HG02852 (cell line): ENCODE measurements at regions not wholly inside any gene's neighbourhood (a gene's known extent, or its start where the extent isn't known, plus 50 kb on each side); places are given as distances from the start of the nearest gene placed in this dataset.
"Not testable (repeated sequence)": the region's sequence is repeated elsewhere in the genome, so short reads cannot be mapped to it uniquely, and the experiment has no call there.

Source experiments
- ATAC-seq: cut with Tn5 transposase; IDR thresholded peaks from one replicate; pipeline ENCODE4 v1.9.1; 2021; ENCODE audit warnings: mild to moderate bottlenecking, moderate library complexity; ENCODE audit not compliant: unreplicated experiment

DNA sequence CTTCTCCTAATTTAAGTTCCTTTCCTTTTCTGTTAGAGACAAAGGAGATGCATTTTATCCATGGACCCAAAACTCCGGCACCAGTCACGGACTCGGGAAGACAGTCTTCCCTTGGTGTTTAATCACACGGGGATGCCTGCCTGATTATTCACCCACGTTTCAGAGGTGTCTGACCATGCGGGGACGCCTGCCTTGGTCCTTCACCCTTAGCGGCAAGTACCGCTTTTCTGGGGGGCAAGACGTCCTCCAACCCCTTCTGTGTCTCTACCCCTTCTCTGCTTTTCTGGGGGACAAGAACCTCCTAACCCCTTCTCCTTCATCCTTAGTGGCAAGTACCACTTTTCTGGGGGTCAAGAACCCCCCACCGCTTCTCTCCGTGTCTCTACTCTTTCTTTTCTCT lies 816.9 kb upstream of the VRK2 start:
- ATAC-seq: not testable (repeated sequence)

DNA sequence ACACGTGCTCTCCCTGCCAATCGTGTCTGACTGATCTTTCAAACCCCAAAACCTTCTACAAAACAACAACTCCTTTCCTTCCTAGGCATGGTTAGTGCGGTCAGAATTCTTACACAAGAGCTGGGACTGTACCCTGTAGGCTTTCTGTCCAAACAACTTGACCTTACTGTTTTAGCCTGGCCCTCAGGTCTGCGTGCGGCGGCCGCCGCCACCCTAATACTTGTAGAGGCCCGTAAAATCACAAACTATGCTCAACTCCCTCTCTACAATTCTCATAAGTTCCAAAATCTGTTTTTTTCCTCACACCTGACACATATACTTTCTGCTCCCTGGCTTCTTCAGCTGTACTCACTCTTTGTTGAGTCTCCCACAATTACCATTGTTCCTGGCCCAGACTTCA lies 814.3 kb upstream of the VRK2 start:
- ATAC-seq: not testable (repeated sequence)

DNA sequence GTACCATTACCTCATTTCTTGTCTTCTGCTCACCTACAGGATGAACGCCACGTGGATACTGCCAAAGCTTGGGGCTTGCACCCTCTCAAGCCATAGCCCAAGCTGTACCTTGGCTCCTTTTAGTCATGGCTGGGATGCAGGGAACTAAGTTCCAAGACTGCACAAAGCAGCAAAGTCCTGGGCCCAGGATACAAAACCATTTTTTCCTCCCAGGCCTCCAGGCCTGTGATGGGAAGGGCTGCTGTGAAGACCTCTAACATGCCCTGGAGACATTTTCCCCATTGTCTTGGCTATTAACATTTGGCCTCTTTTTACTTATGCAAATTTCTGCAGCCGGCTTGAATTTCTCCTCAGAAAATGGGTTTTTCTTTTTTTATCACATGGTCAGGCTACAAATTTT lies 795.1 kb upstream of the VRK2 start:
- not testable (repeated sequence) for ATAC-seq

DNA sequence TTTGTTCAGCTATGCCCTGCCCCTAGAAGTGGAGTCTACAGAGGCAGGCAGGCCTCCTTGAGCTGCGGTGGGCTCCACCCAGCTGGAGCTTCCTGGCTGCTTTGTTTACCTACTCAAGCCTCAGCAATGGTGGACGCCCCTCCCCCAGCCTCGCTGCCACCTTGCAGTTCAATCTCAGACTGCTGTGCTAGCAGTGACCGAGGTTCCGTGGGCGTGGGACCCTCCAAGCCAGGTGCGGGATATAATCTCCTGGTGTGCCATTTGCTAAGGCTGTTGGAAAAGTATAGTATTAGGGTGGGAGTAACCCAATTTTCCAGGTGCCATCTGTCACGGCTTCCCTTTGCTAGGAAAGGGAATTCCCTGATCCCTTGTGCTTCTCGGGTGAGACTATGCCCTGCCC lies 770.2 kb upstream of the VRK2 start:
- ATAC-seq: not testable (repeated sequence)

DNA sequence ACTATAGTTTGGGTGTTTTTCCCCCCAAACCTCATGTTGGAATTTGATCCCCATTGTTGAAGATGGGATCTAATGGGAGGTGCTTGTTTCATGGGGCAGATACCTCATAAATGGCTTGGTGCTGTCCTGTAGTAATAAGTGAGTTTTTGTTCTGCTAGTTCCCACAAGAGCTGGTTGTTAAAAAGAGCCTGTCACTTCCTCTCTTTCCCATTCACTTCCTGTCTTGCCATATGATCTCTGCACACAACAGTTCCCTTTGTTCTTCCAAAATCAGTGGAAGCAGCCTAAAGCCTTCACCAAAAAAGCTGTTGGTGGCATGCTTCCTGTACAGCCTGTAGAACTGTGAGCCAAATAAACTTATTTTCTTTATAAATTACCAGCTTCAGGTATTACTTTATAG lies 768.2 kb upstream of the VRK2 start:
- no peak for ATAC-seq

DNA sequence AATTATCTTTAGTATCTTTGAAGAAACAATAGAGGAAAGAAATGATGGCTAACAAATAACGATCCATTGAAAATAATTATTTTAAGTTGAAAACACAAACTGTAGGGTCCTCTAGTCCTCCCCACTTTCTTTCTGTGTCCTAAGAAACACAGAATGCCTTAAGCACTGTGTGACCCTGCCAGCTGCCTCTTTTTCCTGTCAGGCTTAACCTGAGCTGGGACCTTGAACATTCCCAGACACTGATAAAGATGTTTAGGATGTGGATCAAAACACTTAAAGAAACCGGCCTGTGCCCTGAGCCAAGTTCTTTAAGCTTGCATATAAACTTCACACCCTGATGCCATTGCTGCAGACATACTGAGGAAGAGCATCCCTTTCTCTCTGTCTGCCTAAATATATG lies 755.4 kb upstream of the VRK2 start:
- ATAC-seq: no peak

DNA sequence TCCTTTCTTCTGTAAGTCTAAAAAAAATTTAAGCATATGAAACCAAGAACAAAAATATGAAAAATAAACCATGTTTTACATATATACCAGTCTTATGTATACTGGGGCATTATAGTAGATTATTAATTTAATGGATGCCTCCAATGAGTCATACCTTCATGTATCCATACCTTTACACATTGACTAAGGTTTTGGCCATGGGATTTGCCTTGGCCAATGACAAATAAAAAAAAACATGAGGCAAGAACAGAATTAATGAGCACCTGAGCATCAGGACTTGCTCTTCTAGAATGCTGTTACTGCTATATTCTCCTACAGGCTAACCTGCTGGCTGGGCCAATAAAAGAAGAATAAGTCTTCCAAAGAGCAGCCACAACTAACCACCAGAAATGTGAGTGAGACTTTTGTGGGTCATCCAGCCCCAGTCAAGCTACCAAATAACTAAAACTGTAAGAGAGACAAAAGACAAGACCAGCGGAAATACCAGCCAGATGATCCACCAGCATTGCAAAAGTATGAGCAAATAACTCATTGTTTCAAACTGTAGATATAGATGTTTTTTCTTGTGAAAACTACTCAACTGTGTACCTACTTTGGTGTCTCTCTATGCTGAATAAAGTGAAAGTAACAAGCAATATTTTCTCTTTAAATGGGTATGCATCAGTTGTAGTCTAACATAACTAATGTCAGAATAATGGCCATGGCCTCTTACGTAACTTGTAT lies 749.6 kb upstream of the VRK2 start:
- no peak for ATAC-seq

DNA sequence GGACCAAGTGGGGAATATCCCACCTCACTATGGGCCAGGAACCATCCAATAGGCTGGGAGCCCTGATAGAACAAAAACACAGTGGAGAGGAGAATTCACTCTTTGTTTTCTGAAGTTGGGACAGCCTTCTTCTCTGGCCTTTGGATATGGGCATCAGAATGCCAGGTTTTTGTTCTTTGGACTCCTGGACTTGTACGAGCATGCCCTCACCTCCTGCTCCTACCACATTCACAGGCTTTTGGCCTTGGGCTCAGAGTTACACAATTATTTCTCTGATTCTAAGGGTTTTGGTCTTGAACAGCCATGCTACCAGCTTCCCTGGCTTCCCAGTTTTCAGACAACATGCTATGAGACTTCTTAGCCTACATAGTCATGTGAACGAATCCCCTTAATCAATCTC lies 732.9 kb upstream of the VRK2 start:
- ATAC-seq: no peak

DNA sequence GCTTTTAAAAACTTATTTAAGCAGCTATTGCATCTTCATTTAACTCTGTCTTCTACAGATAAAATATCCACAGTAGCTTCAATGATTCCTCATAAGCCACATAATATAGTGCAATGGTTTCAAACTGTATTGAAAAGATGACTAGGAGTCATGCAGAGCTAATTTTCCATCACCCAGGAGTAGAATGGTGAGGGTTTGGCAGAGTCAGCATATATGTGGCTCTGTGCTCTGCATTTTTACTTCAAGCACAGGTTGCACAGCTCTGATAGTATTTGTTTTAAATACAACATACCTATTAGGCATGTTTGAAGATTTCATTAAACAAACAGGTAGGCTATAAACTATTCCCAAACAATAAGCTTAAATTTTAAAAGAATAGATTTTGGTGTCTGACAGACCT lies 731.9 kb upstream of the VRK2 start:
- no peak for ATAC-seq

DNA sequence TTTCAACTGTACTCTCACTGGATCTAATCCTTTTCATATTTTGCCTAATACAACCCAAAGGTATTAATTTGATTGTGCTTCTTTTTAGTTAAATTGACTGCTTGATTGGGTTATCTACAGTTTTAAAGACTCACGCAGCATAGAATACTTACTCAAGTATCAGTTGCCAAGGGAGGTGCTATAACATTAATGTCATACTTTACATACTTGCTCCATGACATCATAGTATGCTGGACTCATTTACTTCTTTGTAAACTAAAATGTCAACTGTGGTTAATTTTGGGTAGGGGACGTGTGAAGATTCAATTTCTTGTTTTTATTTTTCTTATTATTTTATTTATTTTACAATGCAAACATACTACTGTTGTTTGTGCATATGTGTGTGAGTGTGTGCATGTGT lies 716.2 kb upstream of the VRK2 start:
- ATAC-seq: no peak

DNA sequence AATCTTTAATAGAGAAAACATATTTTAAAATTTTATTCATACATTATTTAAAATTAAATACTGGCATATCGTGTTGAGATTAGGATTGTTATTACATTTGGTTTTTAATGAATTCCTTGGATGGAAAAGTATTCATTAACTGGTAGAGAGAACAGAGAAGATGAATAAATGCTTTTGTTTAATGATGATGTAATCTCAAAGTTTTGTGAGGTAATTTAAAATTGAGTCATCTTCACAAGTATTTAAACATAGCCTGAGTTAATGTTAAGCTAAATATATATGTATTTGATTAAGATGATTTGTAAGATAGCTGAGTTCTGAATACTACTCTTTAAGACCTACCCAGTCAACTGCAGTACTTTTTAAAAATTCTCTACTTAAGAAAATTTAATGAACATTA lies 713.4 kb upstream of the VRK2 start:
- no peak for ATAC-seq

DNA sequence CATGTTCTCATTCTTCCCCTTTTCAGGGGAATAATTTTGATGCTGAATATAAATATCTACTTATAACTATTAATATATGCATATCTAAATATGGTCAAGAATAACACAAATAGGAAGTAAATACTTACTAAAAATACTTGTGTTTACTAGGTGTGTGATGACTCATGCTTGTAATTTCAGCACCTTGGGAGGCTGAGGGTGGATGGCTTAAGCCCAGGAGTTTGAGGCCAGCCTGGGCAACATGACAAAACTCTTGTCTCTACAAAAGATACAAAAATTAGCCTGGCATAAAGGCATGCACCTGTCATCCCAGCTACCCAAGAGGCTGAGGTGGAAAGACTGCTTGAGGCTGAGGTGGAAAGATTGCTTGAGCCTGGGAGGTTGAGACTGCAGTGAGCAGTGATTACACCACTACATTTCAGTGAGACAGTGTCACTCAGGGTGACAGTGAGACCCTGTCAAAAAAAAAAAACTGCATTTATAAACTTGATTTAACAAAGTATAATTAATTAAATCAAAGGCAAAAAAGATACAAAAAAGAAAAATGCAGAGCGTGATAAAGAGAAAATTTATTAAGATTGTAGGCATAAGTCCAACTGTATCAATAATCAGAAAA lies 703.1 kb upstream of the VRK2 start:
- no peak for ATAC-seq

DNA sequence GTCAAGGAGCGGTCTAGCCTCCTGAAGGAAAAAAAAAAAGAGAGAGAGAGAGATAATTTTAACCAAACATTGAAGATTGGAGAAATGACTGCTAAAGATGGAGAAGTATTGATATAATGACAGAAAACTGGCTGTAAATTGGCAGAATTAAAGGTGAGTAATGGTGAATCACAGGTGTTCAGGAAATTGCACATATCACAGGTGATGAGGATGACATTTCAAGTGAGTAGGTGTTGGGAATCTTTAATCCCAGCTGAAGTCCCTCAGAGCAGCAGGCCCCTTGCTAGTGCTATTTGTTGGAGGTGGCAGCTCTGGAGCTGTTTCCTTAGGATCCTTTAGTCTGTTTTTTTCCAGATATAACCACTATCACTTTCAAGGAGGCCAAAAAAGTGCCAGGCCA lies 678.4 kb upstream of the VRK2 start:
- no peak for ATAC-seq

DNA sequence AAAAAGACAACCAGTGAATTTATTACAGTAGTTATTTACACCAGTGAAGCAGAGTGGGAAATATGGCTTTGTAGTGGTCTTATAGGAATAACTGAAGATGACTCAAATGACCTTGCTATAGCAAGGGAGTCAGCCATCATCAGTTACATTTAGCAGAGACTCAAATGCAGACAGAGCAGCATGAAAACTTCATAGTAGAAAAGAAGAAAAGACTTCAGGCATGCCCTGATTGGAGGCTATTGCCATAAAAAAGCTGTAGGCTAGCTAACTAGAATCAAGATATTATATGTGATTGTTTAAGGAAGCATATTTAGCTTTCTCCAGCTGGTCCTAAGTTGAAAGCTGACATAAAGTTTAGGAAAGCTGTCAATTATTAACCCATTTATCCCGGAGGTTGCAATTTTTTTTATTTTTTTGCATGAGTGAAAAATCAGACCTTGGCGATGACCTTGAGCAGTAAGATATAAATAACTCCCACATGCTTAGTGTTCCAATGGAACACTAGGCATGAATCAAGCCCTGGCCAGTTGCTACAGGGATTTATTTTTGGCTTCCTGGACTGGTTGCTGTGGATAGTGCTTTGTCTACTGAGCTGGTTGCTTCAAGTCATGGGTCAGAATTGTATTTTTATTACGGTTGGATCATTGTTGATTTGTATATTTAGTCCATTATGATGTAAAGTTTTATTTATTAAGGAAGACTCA lies 675.6 kb upstream of the VRK2 start:
- no peak for ATAC-seq

DNA sequence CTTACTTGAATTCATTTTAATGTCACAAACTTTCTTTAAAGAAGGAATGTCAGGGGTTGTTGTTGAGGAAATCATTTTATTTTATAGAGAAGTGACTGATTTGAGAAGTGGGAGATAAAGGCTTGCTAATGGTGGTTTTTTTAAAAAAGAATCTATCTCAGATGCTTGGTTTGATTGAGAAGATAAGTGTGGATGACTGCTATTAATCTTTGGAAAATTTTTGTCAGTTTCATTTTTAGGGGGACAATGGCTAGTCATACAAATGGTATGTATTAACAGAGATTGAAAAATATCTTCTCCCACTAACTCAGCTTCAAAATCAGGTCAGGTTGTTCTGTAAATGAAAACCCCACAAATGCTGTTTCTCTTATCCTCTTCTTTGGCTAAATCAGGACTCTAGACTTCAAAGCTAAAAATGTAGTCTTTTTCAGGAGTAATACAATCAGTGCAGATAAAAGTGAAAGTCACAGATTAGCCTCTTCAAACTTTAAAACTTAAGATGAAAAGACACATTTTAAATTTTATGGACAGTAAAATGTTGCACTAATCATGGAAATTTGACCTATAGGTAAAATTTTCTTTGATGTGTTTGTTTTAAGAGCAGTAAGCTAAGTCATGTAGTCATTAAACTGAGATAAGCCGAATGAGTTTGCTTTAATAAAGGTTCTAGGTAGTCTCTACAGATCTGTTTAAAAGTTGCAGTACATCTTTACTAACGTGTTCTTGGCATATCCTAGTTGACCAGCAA lies 674.2 kb upstream of the VRK2 start:
- no peak for ATAC-seq

DNA sequence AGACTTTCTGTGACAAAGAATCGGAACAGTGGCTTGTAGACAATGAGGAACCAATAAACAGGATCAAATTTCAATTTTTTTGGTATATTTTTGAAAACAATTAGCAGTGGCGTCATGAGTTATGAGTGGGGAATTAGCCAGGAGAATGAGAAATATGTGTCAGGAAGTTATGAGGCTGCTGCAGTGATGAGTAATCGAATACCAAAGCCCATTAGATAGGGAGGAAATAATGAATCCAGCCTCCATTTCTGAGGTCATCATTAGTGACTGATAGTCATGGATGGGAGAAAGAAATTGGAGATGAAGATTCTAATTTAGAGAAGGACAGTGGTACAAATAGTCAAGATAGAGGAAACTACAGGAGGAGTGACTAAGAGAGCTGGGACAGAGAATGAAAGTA lies 673.1 kb upstream of the VRK2 start:
- no peak for ATAC-seq

DNA sequence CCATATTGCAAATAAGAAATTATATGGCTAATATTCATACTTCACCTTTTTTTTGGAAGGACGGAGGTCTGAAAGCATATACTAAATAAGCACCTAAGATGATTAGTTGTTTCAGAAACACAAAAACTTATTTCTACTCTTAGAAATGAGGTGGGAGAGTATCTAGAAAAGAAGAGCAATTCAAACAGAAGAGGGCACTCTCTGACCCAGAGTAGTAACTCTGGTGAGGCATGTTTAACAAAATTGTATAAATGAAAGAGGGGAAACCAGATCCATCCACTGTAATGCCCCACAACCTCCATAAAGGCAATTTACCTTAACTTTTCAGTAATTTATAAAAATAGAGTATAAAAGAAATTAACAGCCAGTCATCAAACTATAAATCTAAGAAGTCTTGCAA lies 669.6 kb upstream of the VRK2 start:
- peak; percentile 44 for ATAC-seq

DNA sequence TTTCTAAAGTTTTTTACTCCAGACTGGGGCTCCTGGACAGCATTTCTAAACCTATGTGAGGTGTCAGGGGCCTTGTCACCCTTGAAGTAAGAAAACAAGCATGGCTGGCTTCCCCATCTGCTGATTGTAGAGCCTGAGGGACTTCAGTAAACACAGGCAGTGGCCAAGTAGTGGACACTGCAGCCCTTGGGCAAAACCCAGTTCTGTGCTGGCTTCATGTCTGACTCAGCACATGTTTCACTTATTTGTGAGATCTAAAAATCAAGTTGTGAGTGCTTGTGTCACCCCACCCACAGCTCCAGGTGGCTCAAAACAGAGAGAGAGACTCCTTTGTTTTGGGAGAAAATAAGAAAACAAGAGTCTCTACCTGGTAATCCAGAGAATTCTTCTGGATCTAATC lies 660.3 kb upstream of the VRK2 start:
- ATAC-seq: no peak

DNA sequence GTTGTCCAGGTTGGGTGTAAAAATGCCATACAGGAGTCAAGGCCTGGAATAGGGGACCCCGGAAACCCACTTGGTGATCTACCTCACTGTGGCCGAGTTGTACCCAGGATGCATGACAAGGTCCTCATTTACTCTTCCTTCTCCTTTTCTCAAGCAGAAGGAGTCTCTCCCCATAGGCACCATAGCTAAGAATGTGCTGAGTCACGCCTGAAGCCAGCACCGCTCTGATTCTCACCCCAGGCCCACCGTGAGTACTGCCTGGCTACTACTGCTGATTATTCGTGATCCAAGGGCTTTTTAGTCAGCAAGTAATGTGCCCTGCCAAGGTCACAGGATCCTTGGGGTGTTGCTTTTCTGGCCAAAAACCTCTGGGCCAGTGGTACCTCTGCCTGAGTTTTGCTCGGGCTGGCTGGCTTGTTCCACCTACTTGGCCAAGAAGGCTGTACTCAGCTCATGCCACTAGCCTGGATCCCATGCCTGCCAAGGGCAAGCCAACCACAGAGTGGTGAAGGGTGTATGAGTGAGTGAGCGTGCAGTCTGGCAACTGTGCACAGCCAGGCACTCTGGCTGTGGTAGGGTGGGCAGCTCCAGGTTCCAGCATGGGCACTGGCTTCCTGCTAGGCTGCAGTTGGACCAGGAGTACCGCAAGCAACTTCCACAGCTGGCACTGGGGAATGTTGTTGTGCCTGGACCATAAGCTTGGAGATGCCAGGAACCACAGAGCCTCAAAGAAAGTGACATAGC lies 650.1 kb upstream of the VRK2 start:
- ATAC-seq: no peak

DNA sequence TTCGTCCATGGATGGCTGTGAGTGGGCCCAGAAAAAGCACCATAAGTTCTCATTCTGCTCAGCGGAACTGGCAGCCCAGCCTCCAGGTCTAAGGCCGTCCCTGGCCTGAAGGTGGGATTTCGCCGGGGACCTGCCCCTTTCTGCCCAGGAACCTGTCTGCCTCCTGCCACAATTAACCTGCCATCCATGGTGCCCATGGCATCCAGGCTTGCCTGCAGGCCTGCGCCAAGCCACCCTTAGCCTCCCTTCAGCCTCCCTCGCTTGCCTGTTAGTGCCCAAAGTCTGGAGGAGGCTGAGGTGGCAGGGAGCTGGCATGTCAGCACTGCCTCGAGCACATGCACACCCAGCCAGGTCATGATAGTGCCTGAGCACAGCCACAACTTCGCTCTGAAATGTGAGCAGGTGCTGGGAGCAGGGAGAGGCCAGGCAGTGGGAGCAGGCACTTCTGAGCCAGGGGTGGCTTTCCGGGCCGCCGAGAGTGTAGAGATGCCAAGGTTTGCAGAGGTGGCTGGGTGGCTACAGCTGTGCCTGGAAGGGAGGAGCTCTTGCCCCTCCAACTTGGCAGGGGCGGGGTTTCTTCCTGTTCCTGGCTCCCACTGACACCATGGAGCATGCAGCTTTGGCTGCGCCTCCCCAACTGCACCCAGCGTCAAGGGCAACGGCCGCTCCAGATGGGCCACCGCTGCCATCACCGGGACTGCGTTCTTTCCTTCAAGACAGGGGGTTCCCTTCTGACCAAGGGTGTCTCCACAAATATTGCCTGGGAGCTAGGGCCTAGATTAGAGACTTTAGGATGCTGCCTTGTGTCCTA lies 648.9 kb upstream of the VRK2 start:
- ATAC-seq: no peak
